NOMO-1 treated with DMSO at 0.1 percent for 48 hours (cell line): ENCODE measurements at regions not wholly inside any gene's neighbourhood (a gene's known extent, or its start where the extent isn't known, plus 50 kb on each side); places are given as distances from the start of the nearest gene placed in this dataset.

Source experiments
- DNase-seq: peaks from one replicate; lab custom pipeline; 2025; ENCODE audit not compliant: unreplicated experiment; lab: John Stamatoyannopoulos, UW

- no peak for DNase-seq
Observed at GRCh38 chr4:180153587-180153986, 2089.6 kb upstream of the TENM3 start.

- peak; percentile 28 for DNase-seq
Observed at GRCh38 chr4:180156684-180157083, 2086.5 kb upstream of the TENM3 start.

GRCh38 chr4:180160195-180160983 is 2082.8 kb upstream of the TENM3 start:
- DNase-seq: no peak

- no peak for DNase-seq
Observed at GRCh38 chr4:180164799-180165198, 2078.4 kb upstream of the TENM3 start.

- peak; percentile 50 for DNase-seq
Observed at GRCh38 chr4:180169394-180169793, 2073.8 kb upstream of the TENM3 start.

- no peak for DNase-seq
Observed at GRCh38 chr4:180169966-180170365, 2073.2 kb upstream of the TENM3 start.

- DNase-seq: no peak
Observed at GRCh38 chr4:180179146-180179545, 2064.1 kb upstream of the TENM3 start.

GRCh38 chr4:180189666-180190065 is 2053.5 kb upstream of the TENM3 start:
- DNase-seq: no peak

GRCh38 chr4:180190382-180190781 is 2052.8 kb upstream of the TENM3 start:
- DNase-seq: peak; percentile 8

GRCh38 chr4:180197471-180197870 is 2045.7 kb upstream of the TENM3 start:
- DNase-seq: no peak

- no peak for DNase-seq
Observed at GRCh38 chr4:180203349-180203748, 2039.9 kb upstream of the TENM3 start.

GRCh38 chr4:180205276-180205675 is 2037.9 kb upstream of the TENM3 start:
- DNase-seq: no peak

- DNase-seq: no peak
Observed at GRCh38 chr4:180207921-180208320, 2035.3 kb upstream of the TENM3 start.

- DNase-seq: no peak
Observed at GRCh38 chr4:180217070-180217469, 2026.1 kb upstream of the TENM3 start.

GRCh38 chr4:180219080-180219479 is 2024.1 kb upstream of the TENM3 start:
- DNase-seq: no peak

- no peak for DNase-seq
Observed at GRCh38 chr4:180225977-180226376, 2017.2 kb upstream of the TENM3 start.

GRCh38 chr4:180234730-180235129 is 2008.5 kb upstream of the TENM3 start:
- DNase-seq: peak; percentile 7

- DNase-seq: no peak
Observed at GRCh38 chr4:180240670-180241069, 2002.5 kb upstream of the TENM3 start.

- DNase-seq: no peak
Observed at GRCh38 chr4:180253419-180253818, 1989.8 kb upstream of the TENM3 start.

- no peak for DNase-seq
Observed at GRCh38 chr4:180261346-180261745, 1981.9 kb upstream of the TENM3 start.

GRCh38 chr4:180280076-180280475 is 1963.1 kb upstream of the TENM3 start:
- no peak for DNase-seq

GRCh38 chr4:180280726-180281297 is 1962.4 kb upstream of the TENM3 start:
- DNase-seq: no peak

GRCh38 chr4:180281724-180282123 is 1961.5 kb upstream of the TENM3 start:
- DNase-seq: no peak
